ENCODE measurements at regions not wholly inside any gene's neighbourhood (a gene's known extent, or its start where the extent isn't known, plus 50 kb on each side); places are given as distances from the start of the nearest gene placed in this dataset.

DNA sequence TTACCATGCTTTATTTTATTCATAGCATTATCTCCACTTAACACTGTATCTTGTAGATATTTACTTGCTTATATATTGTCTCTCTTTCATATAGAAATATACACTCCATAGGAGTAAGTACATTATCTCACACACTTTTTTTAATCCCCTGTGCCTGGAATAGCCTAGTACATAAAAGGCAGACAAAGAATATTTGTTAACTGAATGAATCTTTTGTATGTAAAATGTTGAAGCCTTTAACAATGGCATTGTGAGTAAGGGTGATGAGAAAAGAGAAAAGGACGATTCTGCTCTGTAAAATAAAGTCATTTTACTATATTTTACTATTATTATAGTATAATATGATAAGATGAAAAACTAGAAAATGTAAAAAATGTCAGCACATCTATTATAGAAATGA, 97.7 kb upstream of the PDHA2 start:
- no peak for TF ChIP-seq CTCF (IDR thresholded peaks at IDR 0.05)
- no peak for TF ChIP-seq EP300 (IDR thresholded peaks at IDR 0.05)

Data from stomach (tissue), 4 donors.